GM19372 (cell line): ENCODE measurements at regions not wholly inside any gene's neighbourhood (a gene's known extent, or its start where the extent isn't known, plus 50 kb on each side); places are given as distances from the start of the nearest gene placed in this dataset.
A peak's percentile ranks its signal among the peaks of the same experiment; 100 is the strongest.

Experiments used
- ATAC-seq: cut with Tn5 transposase; IDR thresholded peaks from one replicate; pipeline ENCODE4 v1.9.1; 2021; ENCODE audit warnings: mild to moderate bottlenecking, low read depth, moderate library complexity; ENCODE audit not compliant: unreplicated experiment

GRCh38 chr6:28764014-28764723, 159.6 kb downstream of the TRIM27 start:
- ATAC-seq = no peak

- ATAC-seq = no peak
These were observed 159.0 kb downstream of the TRIM27 start for GRCh38 chr6:28764761-28765282.

GRCh38 chr6:28765978-28766351, 157.8 kb downstream of the TRIM27 start:
- ATAC-seq = no peak

GRCh38 chr6:28766426-28766825, 157.4 kb downstream of the TRIM27 start:
- ATAC-seq = no peak

- ATAC-seq = no peak
These were observed 156.7 kb downstream of the TRIM27 start for GRCh38 chr6:28767133-28767532.

- ATAC-seq = no peak
These were observed 156.1 kb downstream of the TRIM27 start for GRCh38 chr6:28767691-28768090.

- no peak for ATAC-seq
These were observed 155.4 kb downstream of the TRIM27 start for GRCh38 chr6:28768187-28768913.

- ATAC-seq = no peak
These were observed 154.0 kb downstream of the TRIM27 start for GRCh38 chr6:28769626-28770402.

- no peak for ATAC-seq
These were observed 153.1 kb downstream of the TRIM27 start for GRCh38 chr6:28770732-28771131.

- no peak for ATAC-seq
These were observed 152.2 kb downstream of the TRIM27 start for GRCh38 chr6:28771401-28772267.

GRCh38 chr6:28772480-28773381, 151.1 kb downstream of the TRIM27 start:
- no peak for ATAC-seq

- no peak for ATAC-seq
These were observed 149.3 kb downstream of the TRIM27 start for GRCh38 chr6:28774292-28775051.

GRCh38 chr6:28775052-28775376, 148.8 kb downstream of the TRIM27 start:
- ATAC-seq = no peak

GRCh38 chr6:28775405-28776129, 148.2 kb downstream of the TRIM27 start:
- no peak for ATAC-seq

- no peak for ATAC-seq
These were observed 147.3 kb downstream of the TRIM27 start for GRCh38 chr6:28776269-28777146.

- ATAC-seq = no peak
These were observed 146.7 kb downstream of the TRIM27 start for GRCh38 chr6:28777147-28777461.

GRCh38 chr6:28782113-28782673, 141.6 kb downstream of the TRIM27 start:
- peak; percentile 34 for ATAC-seq
